OCI-LY3 (cell line): ENCODE measurements at regions not wholly inside any gene's neighbourhood (a gene's known extent, or its start where the extent isn't known, plus 50 kb on each side); places are given as distances from the start of the nearest gene placed in this dataset.

Experiments used
- H2AFZ ChIP-seq: fragments of 200-600, 300-600 bp; shearing (Covaris generic); 2 replicates; pipeline ENCODE4 v1.6.0; 2014; ENCODE audit warnings: antibody characterized with exemption, low read depth, low read length
- H3K27ac ChIP-seq: fragments of 200-600, 300-600 bp; sonication (generic); 2 replicates; pipeline ENCODE4 v1.5.1; 2014; ENCODE audit warnings: mild to moderate bottlenecking, low read length, moderate library complexity, mixed read lengths
- H3K27me3 ChIP-seq: fragments of 200-600, 300-600 bp; sonication (generic); 2 replicates; pipeline ENCODE4 v1.6.1; 2014; ENCODE audit warnings: low read depth, low read length, mixed read lengths
- H3K36me3 ChIP-seq: fragments of 200-600, 300-600 bp; sonication (generic); replicated peaks from 2 replicates; pipeline ENCODE3; 2014; ENCODE audit warnings: low read depth, low read length, mixed read lengths
- H3K4me1 ChIP-seq: fragments of 300-600, 200-600 bp; sonication (generic); 2 replicates; pipeline ENCODE4 v1.6.1; 2014; ENCODE audit warnings: low read length, mixed read lengths
- H3K4me2 ChIP-seq: fragments of 200-600, 300-600 bp; sonication (generic); 2 replicates; pipeline ENCODE4 v1.6.1; 2014; ENCODE audit warnings: low read length, mixed read lengths
- H3K4me3 ChIP-seq: fragments of 300-600, 200-600 bp; sonication (generic); 2 replicates; pipeline ENCODE4 v1.5.1; 2014; ENCODE audit warnings: antibody characterized with exemption, mild to moderate bottlenecking, low read length, moderate library complexity
- H3K79me2 ChIP-seq: fragments of 300-600, 200-600 bp; shearing (Covaris generic); 2 replicates; pipeline ENCODE4 v1.6.1; 2014; ENCODE audit warnings: mild to moderate bottlenecking, low read length, mixed read lengths
- H3K9ac ChIP-seq: fragments of 300-600, 200-600 bp; shearing (Covaris generic); 2 replicates; pipeline ENCODE4 v1.6.0; 2014; ENCODE audit warnings: mild to moderate bottlenecking, low read length, moderate library complexity
- H3K9me3 ChIP-seq: fragments of 200-600, 300-600 bp; shearing (Covaris generic); 2 replicates; pipeline ENCODE4 v1.6.1; 2014; ENCODE audit warnings: low read length, mixed read lengths; ENCODE audit not compliant: insufficient read depth
- H4K20me1 ChIP-seq: fragments of 200-600, 300-600 bp; sonication (generic); 2 replicates; pipeline ENCODE4 v1.6.1; 2016; ENCODE audit warnings: low read length, mixed read lengths; ENCODE audit not compliant: insufficient read depth
- CTCF ChIP-seq: fragments of 200-600, 300-600 bp; sonication (generic); IDR thresholded peaks from 2 replicates; pipeline ENCODE4 v1.5.1; 2014; ENCODE audit warnings: antibody characterized with exemption, low read length, low read depth
- EZH2phosphoT487 ChIP-seq: fragments of 200-600 bp; shearing (Covaris generic); IDR thresholded peaks from 2 replicates; pipeline ENCODE4 v1.6.1; 2018; ENCODE audit warnings: antibody characterized with exemption, mixed run types, low read depth

- Histone ChIP-seq H3K36me3 (no peaks in the 10 kb centered on the region), H3K9ac (no peak overlapping the region), H3K4me3 (no peak overlapping the region), H3K9me3 (no peaks in the 10 kb centered on the region), H3K4me1 (no peaks in the 10 kb centered on the region), H3K4me2 (no peak overlapping the region), H3K79me2 (no peaks in the 10 kb centered on the region), H3K27me3 (no peaks in the 10 kb centered on the region), H4K20me1 (no peaks in the 10 kb centered on the region), H3K27ac (no peak overlapping the region), H2AFZ (no peak overlapping the region)
- no peak for TF ChIP-seq EZH2phosphoT487
- TF ChIP-seq CTCF: no peak
Measured at GRCh38 chrY:12559007-12559406, 142.0 kb upstream of the USP9Y start.

GRCh38 chrY:12576278-12576677 is 124.8 kb upstream of the USP9Y start:
- Histone ChIP-seq H3K27me3 (no peaks in the 10 kb centered on the region), H3K4me1 (no peaks in the 10 kb centered on the region)
- TF ChIP-seq EZH2phosphoT487: no peak
- TF ChIP-seq CTCF: no peak

GRCh38 chrY:12593532-12594216 is 107.4 kb upstream of the USP9Y start:
- H2AFZ ChIP-seq: no peak overlapping the region
- no peaks in the 10 kb centered on the region for H3K27me3 ChIP-seq
- H3K4me3 ChIP-seq: no peak overlapping the region
- H3K4me2 ChIP-seq: no peak overlapping the region
- TF ChIP-seq CTCF: no peak
- no peak for TF ChIP-seq EZH2phosphoT487
- H3K36me3 ChIP-seq: no peaks in the 10 kb centered on the region
- no peaks in the 10 kb centered on the region for H4K20me1 ChIP-seq
- no peaks in the 10 kb centered on the region for H3K79me2 ChIP-seq
- H3K4me1 ChIP-seq: no peaks in the 10 kb centered on the region
- H3K9me3 ChIP-seq: no peaks in the 10 kb centered on the region
- no peak overlapping the region for H3K9ac ChIP-seq
- H3K27ac ChIP-seq: no peak overlapping the region

More at GRCh38 chrY:12576278-12576677, 124.8 kb upstream of the USP9Y start:
- Histone ChIP-seq H3K9me3 (no peaks in the 10 kb centered on the region), H4K20me1 (no peaks in the 10 kb centered on the region), H3K9ac (no peak overlapping the region), H3K27ac (no peak overlapping the region), H3K79me2 (no peaks in the 10 kb centered on the region), H3K36me3 (no peaks in the 10 kb centered on the region), H3K4me3 (no peak overlapping the region), H3K4me2 (no peak overlapping the region), H2AFZ (no peak overlapping the region)

GRCh38 chrY:12598783-12599182 is 102.2 kb upstream of the USP9Y start:
- Histone ChIP-seq H3K9ac (no peak overlapping the region), H4K20me1 (no peaks in the 10 kb centered on the region), H3K4me3 (no peak overlapping the region), H2AFZ (no peak overlapping the region), H3K27ac (no peak overlapping the region), H3K4me1 (no peaks in the 10 kb centered on the region), H3K36me3 (no peaks in the 10 kb centered on the region), H3K79me2 (no peaks in the 10 kb centered on the region), H3K27me3 (no peaks in the 10 kb centered on the region), H3K4me2 (no peak overlapping the region), H3K9me3 (no peaks in the 10 kb centered on the region)
- TF ChIP-seq EZH2phosphoT487 (no peak), CTCF (no peak)
